Activated naive CD4-positive, alpha-beta T cell treated with anti-CD3 and anti-CD28 coated beads, Interleukin-2, amount 10 ng/mL, durations not matched to agents 7 days and 5 days (primary cell): ENCODE measurements at regions not wholly inside any gene's neighbourhood (a gene's known extent, or its start where the extent isn't known, plus 50 kb on each side); places are given as distances from the start of the nearest gene placed in this dataset.

Experiments used
- CTCF ChIA-PET: fragments of 350-600 bp; sonication (Branson Sonifier 250); formaldehyde crosslinking; loops from one replicate; lab custom pipeline; 2021; ENCODE audit warnings: antibody characterized with exemption; lab: Charles Lee
- DNase-seq: peaks from one replicate; pipeline ENCODE4 v3.0.0-alpha.2; 2020
- H3K27ac Mint-ChIP-seq: one replicate; pipeline ENCODE4 v1.8.0; 2021; ENCODE audit warnings: mild to moderate bottlenecking, moderate library complexity, mixed read lengths
- H3K27me3 Mint-ChIP-seq: one replicate; pipeline ENCODE4 v1.8.0; 2021; ENCODE audit warnings: mild to moderate bottlenecking, mixed read lengths
- H3K36me3 Mint-ChIP-seq: one replicate; pipeline ENCODE4 v1.8.0; 2021; ENCODE audit warnings: mixed read lengths
- H3K4me1 Mint-ChIP-seq: one replicate; pipeline ENCODE4 v1.8.0; 2021; ENCODE audit warnings: mixed read lengths
- H3K4me3 Mint-ChIP-seq: one replicate; pipeline ENCODE4 v1.8.0; 2021; ENCODE audit warnings: mild to moderate bottlenecking, moderate library complexity, mixed read lengths
- H3K9me3 Mint-ChIP-seq: one replicate; pipeline ENCODE4 v1.8.0; 2021; ENCODE audit warnings: mixed read lengths

GRCh38 chr3:117618462-117618861, 908.9 kb downstream of the TUSC7 start:
- CTCF ChIA-PET: no interaction called here
- H3K4me1 Mint-ChIP-seq: no peaks in the 10 kb centered on the region
- DNase-seq: no peak
- no peak overlapping the region for H3K27ac Mint-ChIP-seq
- no peak overlapping the region for H3K4me3 Mint-ChIP-seq
- H3K36me3 Mint-ChIP-seq: no peaks in the 10 kb centered on the region
- peaks cover 1% of the 10 kb centered on the region for H3K9me3 Mint-ChIP-seq
- H3K27me3 Mint-ChIP-seq: no peaks in the 10 kb centered on the region

GRCh38 chr3:117619805-117620204, 910.2 kb downstream of the TUSC7 start:
- DNase-seq: no peak
- CTCF ChIA-PET: no interaction called here
- H3K4me1 Mint-ChIP-seq: no peaks in the 10 kb centered on the region
- no peak overlapping the region for H3K4me3 Mint-ChIP-seq
- H3K27ac Mint-ChIP-seq: no peak overlapping the region
- H3K27me3 Mint-ChIP-seq: no peaks in the 10 kb centered on the region
- H3K36me3 Mint-ChIP-seq: no peaks in the 10 kb centered on the region
- peaks cover 1% of the 10 kb centered on the region for H3K9me3 Mint-ChIP-seq

GRCh38 chr3:117622171-117622841, 912.7 kb downstream of the TUSC7 start:
- no peaks in the 10 kb centered on the region for H3K4me1 Mint-ChIP-seq
- H3K9me3 Mint-ChIP-seq: peaks cover 1% of the 10 kb centered on the region
- DNase-seq: no peak
- H3K27me3 Mint-ChIP-seq: no peaks in the 10 kb centered on the region
- no peak overlapping the region for H3K27ac Mint-ChIP-seq
- CTCF ChIA-PET: no interaction called here
- no peak overlapping the region for H3K4me3 Mint-ChIP-seq
- H3K36me3 Mint-ChIP-seq: no peaks in the 10 kb centered on the region

GRCh38 chr3:117624424-117624823, 914.8 kb downstream of the TUSC7 start:
- H3K36me3 Mint-ChIP-seq: no peaks in the 10 kb centered on the region
- no peak overlapping the region for H3K27ac Mint-ChIP-seq
- no peaks in the 10 kb centered on the region for H3K4me1 Mint-ChIP-seq
- no peaks in the 10 kb centered on the region for H3K27me3 Mint-ChIP-seq
- DNase-seq: no peak
- H3K4me3 Mint-ChIP-seq: no peak overlapping the region
- CTCF ChIA-PET: no interaction called here
- H3K9me3 Mint-ChIP-seq: no peaks in the 10 kb centered on the region

- no peak overlapping the region for H3K27ac Mint-ChIP-seq
- H3K9me3 Mint-ChIP-seq: no peaks in the 10 kb centered on the region
- H3K4me1 Mint-ChIP-seq: no peaks in the 10 kb centered on the region
- CTCF ChIA-PET: no interaction called here
- H3K27me3 Mint-ChIP-seq: no peaks in the 10 kb centered on the region
- DNase-seq: no peak
- H3K4me3 Mint-ChIP-seq: no peak overlapping the region
- no peaks in the 10 kb centered on the region for H3K36me3 Mint-ChIP-seq
Observed at GRCh38 chr3:117625174-117625573, 915.6 kb downstream of the TUSC7 start.

GRCh38 chr3:117626577-117626976, 917.0 kb downstream of the TUSC7 start:
- Mint-ChIP-seq H3K4me1 (no peaks in the 10 kb centered on the region), H3K36me3 (no peaks in the 10 kb centered on the region), H3K9me3 (no peaks in the 10 kb centered on the region), H3K27ac (no peak overlapping the region), H3K27me3 (no peaks in the 10 kb centered on the region), H3K4me3 (no peak overlapping the region)
- CTCF ChIA-PET: no interaction called here
- no peak for DNase-seq

- no peak overlapping the region for H3K27ac Mint-ChIP-seq
- H3K4me3 Mint-ChIP-seq: no peak overlapping the region
- CTCF ChIA-PET: no interaction called here
- no peaks in the 10 kb centered on the region for H3K27me3 Mint-ChIP-seq
- no peaks in the 10 kb centered on the region for H3K9me3 Mint-ChIP-seq
- DNase-seq: no peak
- no peaks in the 10 kb centered on the region for H3K4me1 Mint-ChIP-seq
- H3K36me3 Mint-ChIP-seq: no peaks in the 10 kb centered on the region
Observed at GRCh38 chr3:117628823-117629291, 919.3 kb downstream of the TUSC7 start.

- no peak for DNase-seq
- no peaks in the 10 kb centered on the region for H3K4me1 Mint-ChIP-seq
- H3K36me3 Mint-ChIP-seq: no peaks in the 10 kb centered on the region
- H3K9me3 Mint-ChIP-seq: no peaks in the 10 kb centered on the region
- no peak overlapping the region for H3K4me3 Mint-ChIP-seq
- CTCF ChIA-PET: no interaction called here
- no peaks in the 10 kb centered on the region for H3K27me3 Mint-ChIP-seq
- H3K27ac Mint-ChIP-seq: no peak overlapping the region
Observed at GRCh38 chr3:117629505-117629904, 919.9 kb downstream of the TUSC7 start.

GRCh38 chr3:117630469-117630868, 920.9 kb downstream of the TUSC7 start:
- no peaks in the 10 kb centered on the region for H3K27me3 Mint-ChIP-seq
- DNase-seq: no peak
- no peak overlapping the region for H3K4me3 Mint-ChIP-seq
- H3K27ac Mint-ChIP-seq: no peak overlapping the region
- CTCF ChIA-PET: no interaction called here
- H3K36me3 Mint-ChIP-seq: no peaks in the 10 kb centered on the region
- H3K9me3 Mint-ChIP-seq: no peaks in the 10 kb centered on the region
- no peaks in the 10 kb centered on the region for H3K4me1 Mint-ChIP-seq

GRCh38 chr3:117630885-117631284, 921.3 kb downstream of the TUSC7 start:
- Mint-ChIP-seq H3K36me3 (no peaks in the 10 kb centered on the region), H3K27ac (no peak overlapping the region)

GRCh38 chr3:117631781-117632180, 922.2 kb downstream of the TUSC7 start:
- H3K4me1 Mint-ChIP-seq: no peaks in the 10 kb centered on the region
- no peak overlapping the region for H3K4me3 Mint-ChIP-seq
- no peaks in the 10 kb centered on the region for H3K27me3 Mint-ChIP-seq
- H3K9me3 Mint-ChIP-seq: no peaks in the 10 kb centered on the region
- no peak for DNase-seq
- H3K27ac Mint-ChIP-seq: no peak overlapping the region
- no peaks in the 10 kb centered on the region for H3K36me3 Mint-ChIP-seq
- CTCF ChIA-PET: no interaction called here

More at GRCh38 chr3:117630885-117631284, 921.3 kb downstream of the TUSC7 start:
- H3K27me3 Mint-ChIP-seq: no peaks in the 10 kb centered on the region
- no peaks in the 10 kb centered on the region for H3K4me1 Mint-ChIP-seq
- H3K9me3 Mint-ChIP-seq: no peaks in the 10 kb centered on the region
- no peak overlapping the region for H3K4me3 Mint-ChIP-seq
- CTCF ChIA-PET: no interaction called here
- DNase-seq: no peak

GRCh38 chr3:117632191-117632590, 922.6 kb downstream of the TUSC7 start:
- Mint-ChIP-seq H3K4me3 (no peak overlapping the region), H3K36me3 (no peaks in the 10 kb centered on the region), H3K27me3 (no peaks in the 10 kb centered on the region), H3K27ac (no peak overlapping the region), H3K4me1 (no peaks in the 10 kb centered on the region), H3K9me3 (peaks cover under 1% of the 10 kb centered on the region)
- CTCF ChIA-PET: no interaction called here
- no peak for DNase-seq

GRCh38 chr3:117633207-117633606, 923.6 kb downstream of the TUSC7 start:
- Mint-ChIP-seq H3K27ac (no peak overlapping the region), H3K4me1 (no peaks in the 10 kb centered on the region), H3K9me3 (peaks cover 5% of the 10 kb centered on the region), H3K27me3 (no peaks in the 10 kb centered on the region), H3K36me3 (no peaks in the 10 kb centered on the region), H3K4me3 (no peak overlapping the region)
- CTCF ChIA-PET: no interaction called here
- no peak for DNase-seq

GRCh38 chr3:117637666-117638065, 928.1 kb downstream of the TUSC7 start:
- Mint-ChIP-seq H3K4me3 (no peak overlapping the region), H3K4me1 (no peaks in the 10 kb centered on the region), H3K9me3 (peaks cover 5% of the 10 kb centered on the region), H3K27ac (no peak overlapping the region), H3K36me3 (no peaks in the 10 kb centered on the region), H3K27me3 (no peaks in the 10 kb centered on the region)
- CTCF ChIA-PET: no interaction called here
- DNase-seq: no peak

- CTCF ChIA-PET: no interaction called here
- DNase-seq: no peak
- H3K36me3 Mint-ChIP-seq: no peaks in the 10 kb centered on the region
- H3K9me3 Mint-ChIP-seq: peaks cover 2% of the 10 kb centered on the region
- no peak overlapping the region for H3K27ac Mint-ChIP-seq
- H3K4me1 Mint-ChIP-seq: no peaks in the 10 kb centered on the region
- H3K27me3 Mint-ChIP-seq: no peaks in the 10 kb centered on the region
- H3K4me3 Mint-ChIP-seq: no peak overlapping the region
Observed at GRCh38 chr3:117644203-117644602, 934.6 kb downstream of the TUSC7 start.
